ENCODE measurements at regions not wholly inside any gene's neighbourhood (a gene's known extent, or its start where the extent isn't known, plus 50 kb on each side); places are given as distances from the start of the nearest gene placed in this dataset.
"Not testable (repeated sequence)": the region's sequence is repeated elsewhere in the genome, so short reads cannot be mapped to it uniquely, and the experiment has no call there.

DNA sequence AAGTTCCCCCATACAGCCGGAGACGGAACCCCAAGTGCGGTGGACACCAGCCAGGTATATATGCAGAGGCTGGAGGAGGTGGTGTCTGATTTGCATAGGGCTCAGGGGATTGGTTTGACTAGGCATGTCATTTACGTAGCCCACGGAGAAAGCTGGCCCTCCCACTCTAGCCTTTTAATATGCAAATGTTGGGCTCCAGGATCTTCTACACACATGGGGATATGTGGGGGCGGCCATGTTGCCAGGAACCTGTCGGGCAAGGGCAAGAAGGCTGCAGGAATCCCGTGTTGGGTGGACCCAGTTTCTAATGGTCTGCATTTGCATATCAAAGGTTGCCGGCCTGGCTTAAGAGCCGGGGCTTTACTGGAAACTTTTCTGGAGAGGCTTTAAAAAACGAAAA lies 57.4 kb downstream of the FTHL17 start:
- not testable (repeated sequence) for DNase-seq (ENCODE audit: low read depth in 3 of 3)

DNA sequence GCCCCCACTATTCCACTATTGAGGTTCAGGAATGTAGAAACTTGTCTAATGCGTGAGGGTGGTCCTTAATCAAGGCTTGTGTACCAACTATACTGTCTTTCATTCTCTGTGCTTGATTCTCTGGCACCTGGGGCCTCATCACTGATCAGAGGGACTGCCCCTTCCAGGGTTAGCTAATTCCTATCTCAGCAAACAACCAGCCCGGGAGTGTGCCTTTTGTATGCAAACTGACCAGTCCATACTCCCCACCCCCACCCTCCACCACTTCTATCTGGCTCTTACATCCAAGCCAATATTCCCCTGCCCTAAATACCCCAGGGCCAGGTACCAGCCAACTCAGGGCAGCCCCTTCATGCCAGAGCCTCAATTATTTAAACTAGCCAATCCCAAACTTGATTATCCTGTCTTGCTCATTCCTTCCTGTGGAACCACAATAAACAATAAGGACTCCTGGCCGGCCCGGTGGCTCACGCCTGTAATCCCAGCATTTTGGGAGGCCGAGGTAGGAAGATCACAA lies 59.3 kb downstream of the FTHL17 start:
- no peak for DNase-seq (ENCODE audit: low read depth in 3 of 3)

DNA sequence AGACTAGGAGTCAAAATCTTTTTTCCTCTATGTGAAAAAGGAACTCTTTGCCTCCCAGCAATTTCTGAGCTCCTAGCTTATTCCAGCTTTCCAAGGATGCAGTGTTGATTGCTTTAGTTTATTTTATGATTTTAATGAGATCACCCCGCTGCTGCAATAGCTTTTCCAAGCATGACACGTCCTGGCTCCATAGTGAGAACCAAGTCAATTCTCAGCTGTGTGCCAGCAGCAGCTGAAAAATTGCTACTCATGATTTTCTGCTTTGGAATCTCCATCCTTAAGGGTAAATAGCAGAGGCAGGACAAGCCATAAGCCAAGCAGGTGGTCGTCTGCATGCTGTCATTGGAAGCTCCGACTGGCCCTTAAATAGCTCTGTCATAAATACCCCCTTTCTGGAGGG lies 64.5 kb downstream of the FTHL17 start:
- no peak for DNase-seq (ENCODE audit: low read depth in 3 of 3)

DNA sequence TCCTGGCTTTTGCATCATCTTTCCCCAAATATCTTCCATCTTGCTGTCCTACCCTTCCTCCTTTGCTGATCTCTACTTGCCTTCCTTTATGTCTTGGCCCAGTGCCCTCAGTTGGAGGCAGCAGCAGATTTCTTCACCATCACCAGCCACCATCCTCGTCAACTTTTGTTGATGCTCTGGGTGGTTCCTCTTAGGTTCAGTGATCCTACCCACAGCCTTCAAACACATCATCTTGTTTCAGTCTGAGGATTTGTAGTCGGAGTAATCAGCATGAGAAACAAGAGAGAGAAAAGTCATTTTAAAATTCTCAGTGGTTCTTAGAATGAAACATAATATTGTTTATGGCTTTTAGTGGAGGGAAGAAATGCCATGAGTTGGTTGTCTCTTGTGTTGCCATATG lies 65.8 kb downstream of the FTHL17 start:
- DNase-seq (ENCODE audit: low read depth in 3 of 3), result no peak

DNA sequence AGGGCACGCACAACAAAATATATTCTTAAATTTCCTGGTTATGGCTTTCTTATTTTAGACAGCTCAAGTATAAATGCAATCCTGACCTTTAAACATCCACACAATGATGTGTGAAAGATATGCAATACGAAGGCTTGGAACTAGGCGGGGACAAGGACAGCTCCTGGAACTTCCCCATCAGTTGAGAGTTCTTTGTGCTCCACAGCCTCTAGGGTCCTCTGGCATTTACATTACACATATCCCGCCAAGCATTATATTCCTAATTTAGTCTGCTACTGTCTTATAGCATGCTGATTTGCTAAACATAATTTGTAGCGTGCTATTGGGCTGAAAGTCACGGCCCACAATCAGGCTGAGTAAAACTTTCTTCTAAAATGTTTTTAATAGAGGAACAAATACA lies 74.4 kb downstream of the FTHL17 start:
- DNase-seq (ENCODE audit: low read depth in 3 of 3), result no peak

DNA sequence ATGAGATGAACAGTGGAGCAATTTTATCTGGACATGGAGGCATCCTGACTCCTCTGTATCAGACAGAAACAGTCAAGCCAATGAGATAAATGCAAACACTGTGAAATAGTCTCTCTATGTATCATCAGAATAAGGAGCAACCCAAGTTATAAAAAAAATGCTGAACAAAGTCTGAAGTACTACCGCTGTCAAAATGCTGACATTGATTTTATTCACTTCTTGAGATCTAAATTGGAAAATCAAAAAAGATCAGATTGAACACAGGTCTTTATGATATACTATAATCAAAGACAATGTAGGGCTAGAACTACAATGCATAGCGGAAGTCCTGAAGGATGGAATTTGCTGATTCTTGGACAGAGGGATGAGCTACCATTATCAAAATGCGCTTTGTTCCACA lies 76.1 kb downstream of the FTHL17 start:
- DNase-seq (ENCODE audit: low read depth in 3 of 3), result no peak

DNA sequence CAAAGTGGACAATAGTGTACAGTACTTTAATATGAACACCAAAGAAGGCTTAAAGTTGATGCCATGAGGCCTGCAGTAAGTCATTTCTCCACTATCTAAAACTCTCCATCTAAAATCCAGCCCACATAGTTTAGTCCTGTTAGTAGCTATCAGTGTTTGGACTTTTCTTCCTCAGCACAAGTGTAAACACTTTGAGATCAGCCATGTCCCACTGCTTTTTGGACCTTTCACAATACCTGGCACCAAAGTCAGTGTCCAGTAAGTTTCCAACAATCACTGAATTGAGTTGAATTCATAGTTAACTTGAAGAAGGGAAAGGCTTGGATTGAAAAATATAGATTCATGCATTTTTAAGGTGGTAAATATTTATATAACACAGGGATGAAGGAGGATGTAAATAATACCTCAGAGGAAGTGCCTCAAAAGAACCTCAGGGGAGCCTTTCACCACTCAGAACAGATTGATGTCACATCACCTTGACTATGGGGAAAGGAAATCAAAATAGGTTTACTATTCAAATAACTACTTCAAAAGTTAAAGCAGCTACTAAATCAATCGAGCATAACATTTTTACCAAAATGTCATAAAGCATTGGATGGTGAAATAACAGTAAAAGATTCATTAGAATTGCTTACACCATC lies 76.7 kb downstream of the FTHL17 start:
- no peak for DNase-seq (ENCODE audit: low read depth in 3 of 3)

DNA sequence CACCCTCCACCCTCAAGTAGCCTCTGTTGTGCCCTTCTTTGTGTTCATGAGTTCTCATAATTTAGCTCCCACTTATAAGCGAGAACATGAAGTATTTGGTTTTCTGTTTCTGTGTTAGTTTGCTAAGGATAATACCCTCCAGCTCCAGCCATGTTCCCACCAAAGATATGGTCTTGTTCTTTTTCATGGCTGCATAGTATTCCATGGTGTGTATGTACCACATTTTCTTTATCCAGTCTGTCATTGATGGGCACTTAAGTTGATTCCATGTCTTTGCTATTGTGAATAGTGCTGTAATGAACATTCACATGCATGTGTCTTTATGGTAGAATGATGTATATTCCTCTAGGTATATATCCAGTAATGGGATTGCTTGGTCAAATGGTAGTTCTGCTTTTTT lies 77.8 kb downstream of the FTHL17 start:
- DNase-seq (ENCODE audit: low read depth in 3 of 3), result not testable (repeated sequence)

DNA sequence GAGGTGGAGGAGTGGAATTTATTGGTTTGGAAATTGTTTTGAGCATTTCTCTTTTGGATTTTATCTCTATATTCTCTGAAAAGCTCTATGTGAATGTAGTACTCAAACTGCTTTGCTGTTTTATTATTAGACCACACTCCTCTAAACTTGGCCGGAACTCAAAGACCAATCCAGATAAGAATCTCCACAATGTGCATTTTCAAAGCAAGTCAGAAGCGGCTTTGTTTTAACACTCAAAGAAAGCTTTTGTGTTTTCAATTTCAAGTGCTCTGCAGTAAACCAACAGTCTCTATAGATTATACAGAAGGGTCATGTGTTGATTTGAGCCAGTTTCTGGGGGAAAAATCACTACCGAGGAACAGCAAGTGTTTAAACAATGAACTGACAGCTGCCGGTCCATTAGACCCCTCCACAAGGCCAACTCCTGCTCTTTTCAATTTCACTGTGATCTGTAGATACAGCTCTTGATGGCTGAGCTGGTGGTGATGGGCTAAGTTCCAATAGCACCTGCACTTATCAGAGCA lies 79.4 kb downstream of the FTHL17 start:
- no peak for DNase-seq (ENCODE audit: low read depth in 3 of 3)

DNA sequence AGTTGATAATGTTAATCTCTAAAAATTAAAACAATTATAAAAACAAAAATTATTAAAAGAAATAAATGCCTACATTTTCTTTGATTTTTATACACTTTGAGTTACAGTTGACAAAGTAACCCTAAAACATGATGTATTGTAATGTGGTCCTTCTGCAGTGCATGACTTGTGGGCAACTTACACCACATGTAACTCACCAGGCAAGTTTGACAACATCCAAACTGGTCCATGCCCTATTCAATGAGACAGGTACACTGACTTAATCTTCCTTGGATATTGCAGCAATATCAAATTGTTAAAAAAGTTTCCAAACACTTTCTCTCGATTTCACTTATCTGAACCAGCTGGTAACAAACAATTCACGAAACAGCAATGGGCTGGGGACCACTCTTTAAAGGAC lies 81.5 kb downstream of the FTHL17 start:
- no peak for DNase-seq (ENCODE audit: low read depth in 3 of 3)

DNA sequence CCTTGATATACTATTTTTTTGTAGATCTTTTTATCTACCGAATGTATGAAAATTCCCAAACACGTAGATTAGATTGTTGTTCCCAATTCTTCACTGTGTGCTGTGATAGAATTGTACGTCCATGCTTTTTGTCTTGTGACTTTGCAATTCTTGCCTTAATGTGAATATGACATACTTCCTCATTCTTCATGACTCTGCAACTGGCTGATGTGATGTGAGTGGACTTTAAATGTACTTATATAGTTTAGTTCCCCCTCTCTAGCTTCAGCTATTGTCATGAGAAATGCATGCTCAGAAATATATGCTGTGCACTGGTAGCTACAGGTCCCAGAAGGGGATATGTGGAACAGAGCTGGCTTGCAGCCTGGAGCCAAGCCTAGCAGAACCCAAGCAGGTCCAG lies 89.4 kb downstream of the FTHL17 start:
- DNase-seq (ENCODE audit: low read depth in 3 of 3), result no peak

DNA sequence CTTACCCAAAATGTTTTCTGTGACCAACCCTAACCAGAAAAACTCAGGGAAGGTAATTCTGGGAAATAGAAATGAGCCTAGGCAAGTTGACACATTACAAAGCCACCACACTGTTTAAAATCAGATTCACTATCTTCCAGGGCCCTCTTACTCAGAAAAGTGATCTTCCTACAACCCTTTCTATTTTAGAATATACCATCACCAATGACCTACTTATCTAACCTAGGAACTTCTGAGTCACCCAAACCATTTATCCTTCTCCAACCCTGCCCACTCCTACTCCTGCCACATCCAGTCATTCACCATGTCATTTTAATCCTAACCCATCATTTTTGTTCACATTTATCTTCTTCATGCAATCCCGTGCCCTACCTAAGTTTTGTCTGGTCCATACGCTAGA lies 89.9 kb downstream of the FTHL17 start:
- no peak for DNase-seq (ENCODE audit: low read depth in 3 of 3)

DNA sequence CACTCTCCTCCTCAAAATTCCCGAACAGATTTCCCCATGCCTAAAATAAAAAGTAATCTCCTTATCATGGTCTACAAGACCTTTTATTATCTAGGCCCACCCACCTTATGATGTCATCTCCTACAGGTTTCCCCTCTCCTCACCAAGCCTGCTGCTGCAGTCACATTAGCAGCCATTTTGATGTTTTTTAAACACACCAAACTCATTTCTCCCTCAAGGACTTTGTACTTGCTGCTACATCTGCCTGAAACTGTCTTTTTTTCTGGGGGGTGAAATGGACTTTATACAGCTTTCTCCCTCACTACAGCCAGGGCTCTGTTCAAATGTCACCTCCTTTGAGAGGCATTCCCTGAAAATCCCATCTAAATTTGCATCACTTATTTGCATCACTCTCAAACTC lies 90.2 kb upstream of the TAB3 start:
- DNase-seq (ENCODE audit: low read depth in 3 of 3), result no peak

DNA sequence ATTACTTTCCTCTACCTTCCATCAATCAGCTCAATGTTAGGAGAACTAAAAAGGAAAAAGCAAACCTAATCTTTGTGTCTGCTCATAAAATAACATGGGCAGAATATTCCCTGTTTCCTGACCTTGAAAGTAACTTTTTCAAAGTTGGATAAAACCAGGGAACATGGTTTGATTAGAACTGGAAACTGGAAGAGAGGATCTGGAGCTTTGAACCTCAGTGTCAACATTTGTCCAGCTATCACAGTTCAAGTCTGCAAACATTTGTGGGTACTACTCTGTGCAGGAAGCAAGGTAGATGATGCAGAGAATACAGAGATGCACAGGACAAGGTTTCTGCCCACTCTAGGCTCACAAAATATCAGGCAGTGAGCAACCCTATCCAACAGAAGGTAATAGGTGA lies 86.4 kb upstream of the TAB3 start:
- no peak for DNase-seq (ENCODE audit: low read depth in 3 of 3)

DNA sequence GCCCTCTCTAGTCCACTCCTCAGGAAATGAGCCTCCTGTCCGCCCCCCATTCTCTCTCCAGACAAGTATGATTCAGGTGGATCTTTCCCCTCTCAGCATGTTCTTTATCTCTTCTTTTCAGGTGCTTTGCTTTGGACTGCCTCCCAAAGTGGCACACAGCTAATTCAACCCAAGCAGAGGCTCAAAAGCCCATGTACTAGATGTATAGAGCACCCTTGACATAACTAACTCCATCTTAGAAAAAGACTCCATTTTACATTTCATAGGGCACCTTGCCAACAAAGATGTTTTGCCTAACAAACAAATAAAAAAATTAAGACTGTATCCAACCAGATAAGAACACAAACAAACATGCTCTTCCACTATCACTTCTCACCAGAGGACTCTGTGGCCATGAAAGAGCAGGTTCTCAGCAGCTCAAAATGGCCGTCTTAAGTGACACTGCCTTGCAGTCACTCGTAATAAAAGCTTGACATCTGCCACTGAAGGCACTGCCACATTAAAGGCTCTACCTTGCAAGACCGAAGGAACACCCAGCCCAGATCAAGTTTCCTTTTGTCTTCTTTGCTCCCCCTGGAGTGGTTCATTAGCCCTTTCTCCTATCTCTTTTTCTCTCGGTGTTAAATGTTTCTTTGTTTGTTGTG lies 84.9 kb upstream of the TAB3 start:
- no peak for DNase-seq (ENCODE audit: low read depth in 3 of 3)

DNA sequence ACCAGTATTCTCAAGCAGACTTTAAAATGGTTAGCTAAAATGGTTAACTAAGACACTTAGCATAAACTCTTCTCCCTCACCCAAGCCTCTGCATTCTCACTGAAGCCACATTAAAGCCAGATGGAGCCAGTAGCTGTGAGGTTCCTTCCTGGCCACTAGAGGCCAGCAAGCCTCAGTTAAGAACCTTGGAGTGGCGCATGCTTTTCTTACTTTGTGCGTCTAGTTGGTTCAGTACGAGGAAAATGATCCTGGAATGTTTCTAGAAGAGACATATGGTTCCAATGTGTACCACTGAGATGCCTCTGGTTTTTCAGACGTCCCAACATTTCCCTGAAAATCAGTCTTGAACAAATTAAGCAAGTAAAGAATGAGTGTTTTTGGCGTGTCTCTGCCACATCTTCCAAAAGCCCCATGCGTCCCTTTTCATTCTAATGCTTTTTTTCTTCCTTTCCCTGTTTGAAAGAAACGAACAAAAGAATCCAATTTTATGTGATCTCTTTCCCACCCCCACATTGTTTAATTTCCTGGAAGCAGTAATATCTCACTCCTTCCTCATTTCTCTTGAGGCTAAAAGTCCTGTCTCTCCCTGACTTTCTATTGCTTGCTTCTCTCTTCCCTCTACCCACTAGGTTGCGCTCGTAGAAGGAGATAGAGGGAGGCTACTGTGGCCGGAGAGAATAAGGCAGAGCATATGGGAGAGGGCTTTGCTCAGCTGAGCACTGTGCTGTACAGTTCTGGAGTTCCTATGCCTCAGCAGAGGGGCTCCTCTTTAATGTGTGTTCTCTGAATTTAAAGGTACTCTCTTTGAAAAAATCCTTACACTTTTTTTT lies 82.9 kb upstream of the TAB3 start:
- peak in 1 of 3 experiments; percentile 0 for DNase-seq (ENCODE audit: low read depth in 3 of 3)

DNA sequence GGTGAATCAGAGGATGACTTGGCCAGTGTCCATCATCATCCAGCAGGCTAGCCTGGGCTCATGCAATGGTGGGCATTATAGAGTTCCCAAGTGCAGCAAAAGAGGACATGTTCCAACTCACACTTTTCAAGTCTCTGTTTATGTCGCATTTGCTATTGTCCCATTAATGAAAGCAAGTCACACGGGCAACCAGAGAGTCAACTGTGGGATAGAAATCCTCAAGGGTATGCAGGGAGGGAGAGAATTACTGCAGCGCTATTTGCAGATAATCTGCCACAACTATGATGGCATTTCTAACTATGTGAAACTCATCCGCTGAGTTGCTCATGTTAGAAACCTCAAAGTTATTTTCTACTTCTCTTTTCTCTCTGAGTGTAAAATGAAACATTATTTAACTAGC lies 78.5 kb upstream of the TAB3 start:
- no peak for DNase-seq (ENCODE audit: low read depth in 3 of 3)

DNA sequence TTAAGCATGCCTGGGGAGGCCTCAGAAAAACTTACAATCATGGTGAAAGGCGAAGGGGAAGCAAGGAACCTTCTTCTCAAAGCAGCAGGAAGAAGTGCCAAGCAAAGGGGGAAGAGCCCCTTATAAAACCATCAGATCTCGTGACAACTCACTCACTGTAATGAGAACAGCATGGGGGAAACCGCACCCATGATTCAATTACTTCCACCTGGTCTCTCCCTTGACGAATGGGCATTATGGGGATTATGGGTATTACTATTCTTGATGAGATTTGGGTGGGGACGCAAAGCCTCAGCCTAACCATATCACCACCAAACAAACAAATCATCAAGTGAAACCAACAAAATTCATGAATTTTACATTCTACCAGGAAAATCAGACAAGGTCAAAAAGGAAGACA lies 76.7 kb upstream of the TAB3 start:
- no peak for DNase-seq (ENCODE audit: low read depth in 3 of 3)

DNA sequence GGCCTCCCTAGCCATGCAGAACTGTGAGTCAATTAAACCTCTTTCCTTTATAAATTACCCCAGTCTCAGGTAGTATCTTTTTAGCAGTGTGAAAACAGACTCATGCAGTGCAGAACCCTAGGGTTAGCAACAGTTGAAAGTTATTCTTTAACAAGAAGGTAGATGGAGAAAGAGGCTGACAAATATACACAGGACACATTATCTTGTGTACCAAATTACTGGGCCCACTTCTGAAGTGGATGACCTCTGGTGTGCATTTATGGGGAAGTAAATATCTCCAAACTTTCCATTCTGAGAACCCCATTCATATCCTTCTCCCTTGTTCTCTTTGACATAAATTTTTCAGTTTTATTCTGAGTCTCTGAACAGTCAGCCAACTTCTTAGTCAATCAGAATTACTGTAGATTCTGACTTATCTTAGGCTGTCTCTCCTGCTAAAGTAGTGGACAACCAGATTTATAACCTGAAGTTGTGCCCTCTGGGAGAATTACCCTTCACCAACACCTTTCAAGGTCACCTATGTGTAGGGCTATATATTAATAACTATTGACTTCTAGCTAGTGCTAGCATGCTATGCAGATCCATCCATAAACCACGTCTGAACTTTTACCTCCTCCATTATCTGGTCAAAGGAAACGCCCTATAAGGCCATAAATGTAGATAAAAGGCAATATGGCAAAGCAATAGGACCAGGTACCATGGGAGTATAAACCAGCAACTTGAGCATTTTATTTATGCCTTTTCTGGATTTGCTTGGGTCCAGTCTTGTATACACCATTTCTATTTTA lies 72.5 kb upstream of the TAB3 start:
- no peak for DNase-seq (ENCODE audit: low read depth in 3 of 3)

DNA sequence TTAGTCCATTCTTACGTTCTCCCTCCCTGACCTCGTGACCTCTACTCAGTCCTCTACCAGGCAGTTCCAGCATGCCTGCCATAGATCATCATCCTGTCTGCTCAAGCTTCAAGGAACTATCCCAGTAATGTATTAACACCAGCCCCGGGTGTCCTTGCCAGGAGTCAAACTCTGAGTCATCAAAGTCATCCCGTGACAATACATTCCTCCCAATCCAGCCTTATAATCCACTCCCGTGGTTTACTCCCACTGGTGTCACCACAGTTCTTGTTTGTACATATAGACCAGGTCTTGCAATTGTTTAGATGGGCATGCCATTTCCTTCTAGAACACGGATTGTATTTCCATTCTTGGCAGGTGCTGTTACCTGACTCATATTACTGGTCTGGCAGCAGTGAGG lies 68.7 kb upstream of the TAB3 start:
- no peak for DNase-seq (ENCODE audit: low read depth in 3 of 3)

DNA sequence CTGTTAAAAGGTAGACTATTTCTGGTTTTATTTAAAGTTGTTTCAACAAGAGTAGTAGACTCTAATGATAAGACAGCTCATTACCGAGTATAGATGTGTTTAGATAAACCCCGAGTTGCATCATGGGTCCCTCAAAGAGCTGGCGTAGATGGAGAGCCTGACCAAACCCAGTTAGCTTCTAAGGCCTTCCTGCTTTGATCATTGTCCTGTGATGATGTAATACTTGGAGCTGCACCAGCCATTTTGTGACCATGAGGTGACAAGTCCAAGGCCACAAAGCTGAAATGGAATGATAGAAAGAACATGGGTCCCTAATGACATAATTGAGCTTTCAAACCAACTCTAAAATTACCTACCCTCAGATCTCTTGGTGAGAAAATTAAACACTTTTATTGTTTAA lies 66.6 kb upstream of the TAB3 start:
- DNase-seq (ENCODE audit: low read depth in 3 of 3), result no peak

DNA sequence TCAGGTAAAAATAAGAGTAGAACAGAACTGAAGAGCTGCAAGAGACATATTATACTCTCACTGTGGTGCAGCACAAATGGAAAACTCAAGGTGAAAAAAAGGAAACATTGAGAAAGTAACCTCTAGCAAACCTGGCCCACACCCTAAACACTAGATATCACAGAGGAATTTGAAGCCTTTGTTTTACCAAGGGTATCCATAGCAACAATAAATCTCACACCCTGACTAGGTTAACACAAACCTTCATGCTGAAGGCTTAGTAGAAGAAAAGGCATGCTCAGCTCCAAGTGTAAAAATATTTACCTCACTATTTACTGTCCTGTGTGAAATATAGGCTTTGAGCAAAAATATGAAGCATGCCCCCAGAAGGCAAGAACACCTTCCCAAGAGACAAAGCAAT lies 61.9 kb upstream of the TAB3 start:
- no peak for DNase-seq (ENCODE audit: low read depth in 3 of 3)
